GM12878 (cell line): ENCODE measurements at regions not wholly inside any gene's neighbourhood (a gene's known extent, or its start where the extent isn't known, plus 50 kb on each side); places are given as distances from the start of the nearest gene placed in this dataset.
"Not testable (repeated sequence)": the region's sequence is repeated elsewhere in the genome, so short reads cannot be mapped to it uniquely, and the experiment has no call there.

ENCODE experiments used
- ATAC-seq: fragments of 200-7000 bp; cut with Tn5 transposase; 3 replicates; pipeline ENCODE4 v1.9.1; 2020; ENCODE audit warnings: mild to moderate bottlenecking, moderate library complexity
- BruUV-seq: library from RNA; stranded (reverse); fragments of 400-500 nt; replicated peaks from 2 replicates; lab custom pipeline; 2021; lab: Mats Ljungman, UMichigan
- CTCF ChIA-PET: fragments of 300-600 bp; sonication (Branson Sonifier 250); formaldehyde crosslinking; extraction: SDS; loops from one replicate; lab custom pipeline; 2021; ENCODE audit warnings: inconsistent platforms; lab: Yijun Ruan, JAX
- POLR2A ChIA-PET: fragments of 350-600 bp; formaldehyde crosslinking; extraction: SDS; loops from one replicate; lab custom pipeline; 2021; ENCODE audit warnings: inconsistent platforms; lab: Charles Lee
- RAD21 ChIA-PET: fragments of 300-600 bp; sonication (Branson Sonifier 250); formaldehyde crosslinking; loops from one replicate; lab custom pipeline; 2023; ENCODE audit warnings: antibody characterized with exemption; ENCODE audit not compliant: unreplicated experiment; lab: Charles Lee
- SMC1A ChIA-PET: fragments of 300-600 bp; sonication (Branson Sonifier 250); formaldehyde crosslinking; loops from one replicate; lab custom pipeline; 2023; ENCODE audit not compliant: unreplicated experiment, uncharacterized antibody; lab: Charles Lee
- DNase-seq: peaks from one replicate; pipeline ENCODE4 v3.0.0-alpha.2; 2011; ENCODE audit warnings: low read depth, low spot score
- FAIRE-seq: peaks from 3 replicates; lab custom pipeline; 2011; peaks lifted over from hg19 to GRCh38; lab: Jason Lieb, UNC
- H2AFZ ChIP-seq: 2 replicates; pipeline ENCODE4 v1.6.0; 2011; ENCODE audit warnings: low read depth, low read length, control low read depth; ENCODE audit not compliant: control insufficient read depth
- H3K27ac ChIP-seq: 2 replicates; pipeline ENCODE4 v1.5.1; 2011; ENCODE audit warnings: control low read depth; ENCODE audit not compliant: control insufficient read depth, insufficient read depth
- H3K27me3 ChIP-seq, 2 experiments: replicated peaks in 1 of 2; 2 replicates each; pipeline versions ENCODE4 v1.6.0 to v1.6.1; 2011; ENCODE audit warnings: low read length in 1 of 2; ENCODE audit not compliant: control insufficient read depth in 2 of 2, insufficient read depth in 2 of 2
- H3K36me3 ChIP-seq, 2 experiments: 2 replicates each; pipeline ENCODE4 v1.5.1; 2011; ENCODE audit warnings: low read length in 1 of 2; ENCODE audit not compliant: control insufficient read depth in 2 of 2, insufficient read depth in 2 of 2
- H3K4me1 ChIP-seq: 2 replicates; pipeline ENCODE4 v1.6.1; 2011; ENCODE audit warnings: mild to moderate bottlenecking, low read length, moderate library complexity, mixed read lengths; ENCODE audit not compliant: control insufficient read depth, insufficient read depth
- H3K4me2 ChIP-seq: 2 replicates; pipeline ENCODE4 v1.6.0; 2011; ENCODE audit warnings: control low read depth; ENCODE audit not compliant: control insufficient read depth, insufficient read depth
- H3K4me3 ChIP-seq: fragments of 200-600 bp; sonication (generic); 2 replicates; pipeline ENCODE4 v1.5.1; 2016
- H3K79me2 ChIP-seq: 2 replicates; pipeline ENCODE4 v1.6.0; 2011; ENCODE audit warnings: low read length; ENCODE audit not compliant: control insufficient read depth, insufficient read depth
- H3K9ac ChIP-seq: 2 replicates; pipeline ENCODE4 v1.8.0; 2011; ENCODE audit warnings: low read length, control low read depth, mixed read lengths; ENCODE audit not compliant: control insufficient read depth, insufficient read depth
- H3K9me3 ChIP-seq: replicated peaks from 3 replicates; pipeline ENCODE4 v1.5.1; 2011; ENCODE audit warnings: mild to moderate bottlenecking, low read length; ENCODE audit not compliant: control insufficient read depth, insufficient read depth
- H4K20me1 ChIP-seq: 2 replicates; pipeline ENCODE4 v1.6.0; 2011; ENCODE audit not compliant: control insufficient read depth, insufficient read depth
- WGBS: methylation state at CpG from one replicate; pipeline ENCODE4 v1.1.6; 2016; ENCODE audit warnings: low lambda C conversion rate; ENCODE audit not compliant: insufficient replicate concordance, insufficient coverage; ENCODE audit errors: missing lambda C conversion rate; 5-methylcytosine and 5-hydroxymethylcytosine counted together
- in situ Hi-C: fragments of 300-500 bp; cut with MboI; formaldehyde crosslinking; loops from 9 replicates; pipeline ENCODE4 v1.14.3; 2018; ENCODE audit warnings: mixed read lengths
- intact Hi-C: fragments of 100-400 bp; cut with micrococcal nuclease; formaldehyde crosslinking; loops from one replicate; pipeline ENCODE4 v1.14.2; 2022; ENCODE audit not compliant: unreplicated experiment

DNA sequence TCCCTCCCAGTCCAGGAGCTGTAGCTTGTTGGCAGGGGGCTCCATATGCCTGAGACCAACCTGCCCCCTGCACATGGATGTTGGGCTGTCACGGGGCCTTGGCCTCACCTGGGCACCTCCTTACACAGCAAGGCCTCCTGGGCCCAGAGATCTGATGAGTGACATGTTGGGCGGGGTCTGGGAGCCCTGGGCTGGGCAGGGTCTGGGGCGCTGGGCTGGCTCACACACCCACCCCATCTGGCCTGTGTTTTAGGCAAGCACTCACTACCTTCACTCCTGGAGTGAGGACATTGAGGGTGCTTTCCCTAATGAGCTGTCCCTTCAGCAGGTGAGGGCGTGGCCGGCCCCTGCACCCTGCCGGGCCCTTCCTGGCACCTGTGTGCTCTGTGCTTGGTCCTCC, 200.8 kb downstream of the LIPI start:
- H3K36me3 ChIP-seq, H3K4me2 ChIP-seq, SMC1A ChIA-PET, H4K20me1 ChIP-seq, FAIRE-seq, RAD21 ChIA-PET, CTCF ChIA-PET, H3K4me1 ChIP-seq, DNase-seq, H3K9ac ChIP-seq, H3K4me3 ChIP-seq, ATAC-seq, H3K27me3 ChIP-seq, H2AFZ ChIP-seq, BruUV-seq, in situ Hi-C loops, H3K27ac ChIP-seq, POLR2A ChIA-PET, H3K9me3 ChIP-seq, H3K79me2 ChIP-seq, intact Hi-C loops: not testable (repeated sequence)
- 39% methylated on average over 6 of the region's 6 CpGs for WGBS

DNA sequence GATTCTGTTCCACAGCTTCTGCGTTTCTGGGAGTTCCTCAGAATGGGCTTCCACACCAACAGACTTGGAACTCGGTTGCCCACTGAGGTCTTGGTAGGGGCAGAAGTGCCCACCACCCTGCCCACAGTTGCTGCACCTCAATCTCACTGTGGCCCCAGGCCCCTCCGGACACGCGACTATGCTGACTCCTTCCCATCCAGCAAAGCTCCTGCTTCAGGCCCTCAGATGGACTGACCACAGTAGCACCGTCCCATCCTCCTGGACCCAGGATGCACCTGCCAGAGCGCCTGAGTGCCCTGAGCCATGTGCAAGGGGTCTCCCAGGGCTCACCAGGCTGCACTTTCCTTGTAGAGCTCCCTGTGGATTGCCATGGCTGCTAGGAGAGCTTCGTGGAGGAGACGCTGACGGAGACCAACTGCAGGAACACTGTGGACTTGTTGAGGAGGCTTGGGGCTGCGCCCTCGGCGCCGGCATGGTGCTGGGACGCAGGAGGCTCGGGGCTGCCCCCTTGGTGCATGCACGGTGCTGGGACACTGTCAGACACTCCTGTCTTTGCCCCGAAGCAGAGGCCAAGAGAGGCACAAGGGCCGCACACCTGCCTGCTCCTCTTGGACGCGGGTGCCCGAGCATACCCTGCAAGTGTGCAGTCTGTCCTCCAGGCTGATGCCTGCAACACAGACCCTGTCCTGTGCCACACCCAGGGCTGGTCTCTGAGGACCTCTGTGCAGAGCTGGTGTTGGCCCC, 201.3 kb downstream of the LIPI start:
- CTCF ChIA-PET, in situ Hi-C loops, SMC1A ChIA-PET, DNase-seq, RAD21 ChIA-PET, H4K20me1 ChIP-seq, BruUV-seq, H3K4me1 ChIP-seq, ATAC-seq, H3K79me2 ChIP-seq, H3K27me3 ChIP-seq, H3K4me2 ChIP-seq, H3K9me3 ChIP-seq, POLR2A ChIA-PET, H3K4me3 ChIP-seq, H3K36me3 ChIP-seq, H3K27ac ChIP-seq, H2AFZ ChIP-seq, intact Hi-C loops, FAIRE-seq, H3K9ac ChIP-seq: not testable (repeated sequence)
- whole genome bisulfite sequencing = 59% methylated on average over 22 of the region's 22 CpGs

DNA sequence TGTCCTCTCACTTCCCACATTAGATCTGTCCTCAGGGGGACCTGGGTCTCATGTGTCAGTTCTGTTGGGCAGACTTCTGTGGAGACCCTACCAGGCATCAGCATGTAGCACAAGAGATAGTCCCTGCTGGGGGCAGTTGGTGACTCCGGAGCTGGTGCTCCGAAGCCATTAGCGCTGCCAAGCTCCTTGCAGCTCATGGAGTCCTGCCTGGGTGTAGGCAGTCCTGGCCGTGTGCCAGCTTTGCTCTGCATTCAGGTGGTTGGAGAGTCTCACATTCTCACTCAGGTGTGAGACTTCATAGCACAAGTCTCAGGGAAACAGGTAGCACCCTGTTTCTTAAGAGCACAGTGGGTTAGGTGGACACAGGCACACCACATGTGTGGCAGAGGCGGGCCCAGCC, 202.3 kb downstream of the LIPI start:
- ATAC-seq, intact Hi-C loops, H3K27me3 ChIP-seq, H3K9me3 ChIP-seq, H3K36me3 ChIP-seq, RAD21 ChIA-PET, H3K9ac ChIP-seq, H3K4me2 ChIP-seq, DNase-seq, POLR2A ChIA-PET, BruUV-seq, H3K4me1 ChIP-seq, CTCF ChIA-PET, H3K79me2 ChIP-seq, H2AFZ ChIP-seq, SMC1A ChIA-PET, H3K27ac ChIP-seq, FAIRE-seq, in situ Hi-C loops, H4K20me1 ChIP-seq, H3K4me3 ChIP-seq: not testable (repeated sequence)
- WGBS = 77% methylated on average over 5 of the region's 5 CpGs

GRCh38 chr21:14008006-14008405, 202.7 kb downstream of the LIPI start:
- FAIRE-seq, CTCF ChIA-PET, intact Hi-C loops, POLR2A ChIA-PET, H3K79me2 ChIP-seq, ATAC-seq, H3K4me2 ChIP-seq, BruUV-seq, H4K20me1 ChIP-seq, RAD21 ChIA-PET, H3K27ac ChIP-seq, in situ Hi-C loops, H3K4me3 ChIP-seq, H3K9ac ChIP-seq, H3K27me3 ChIP-seq, H2AFZ ChIP-seq, H3K4me1 ChIP-seq, DNase-seq, H3K9me3 ChIP-seq, SMC1A ChIA-PET, H3K36me3 ChIP-seq: not testable (repeated sequence)
- 56% methylated on average over 17 of the region's 17 CpGs for WGBS
